ENCODE measurements at regions not wholly inside any gene's neighbourhood (a gene's known extent, or its start where the extent isn't known, plus 50 kb on each side); places are given as distances from the start of the nearest gene placed in this dataset.

DNA sequence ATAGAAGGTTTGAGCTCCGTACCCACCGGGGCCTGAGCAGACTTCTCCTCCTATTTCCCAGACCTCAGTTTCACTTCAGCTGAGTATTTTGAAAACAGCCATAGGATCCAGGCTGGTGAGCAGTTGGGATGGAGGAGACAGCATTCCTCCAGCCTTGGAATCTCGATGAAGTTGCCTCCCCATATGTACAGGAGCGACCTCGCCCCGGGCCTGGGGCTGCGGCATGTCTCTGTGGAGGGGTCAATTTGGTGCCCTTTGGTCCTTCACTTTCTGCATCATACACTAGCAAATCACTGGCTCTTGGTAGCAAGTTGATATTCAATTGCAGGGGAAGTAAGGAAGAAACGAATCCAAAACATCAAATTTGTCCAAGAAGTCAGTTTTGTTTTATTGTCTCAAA, 402.0 kb upstream of the IRX4 start:
- TF ChIP-seq POLR2AphosphoS5 (IDR thresholded peaks at IDR 0.05; ENCODE audit: low read depth) (no peak), EZH2 (IDR thresholded peaks at IDR 0.05; ENCODE audit: low read depth, unreplicated experiment) (no peak), EZH2phosphoT487 (IDR thresholded peaks at IDR 0.05; ENCODE audit: unreplicated experiment) (no peak), NANOG (IDR thresholded peaks at IDR 0.05; ENCODE audit: borderline replicate concordance) (no peak), CREB1 (CRISPR knock-in tag; IDR thresholded peaks at IDR 0.05; ENCODE audit: low read depth) (no peak), ZNF114 (CRISPR knock-in tag; IDR thresholded peaks at IDR 0.05) (no peak)
- TF ChIP-seq, protein P1, sequence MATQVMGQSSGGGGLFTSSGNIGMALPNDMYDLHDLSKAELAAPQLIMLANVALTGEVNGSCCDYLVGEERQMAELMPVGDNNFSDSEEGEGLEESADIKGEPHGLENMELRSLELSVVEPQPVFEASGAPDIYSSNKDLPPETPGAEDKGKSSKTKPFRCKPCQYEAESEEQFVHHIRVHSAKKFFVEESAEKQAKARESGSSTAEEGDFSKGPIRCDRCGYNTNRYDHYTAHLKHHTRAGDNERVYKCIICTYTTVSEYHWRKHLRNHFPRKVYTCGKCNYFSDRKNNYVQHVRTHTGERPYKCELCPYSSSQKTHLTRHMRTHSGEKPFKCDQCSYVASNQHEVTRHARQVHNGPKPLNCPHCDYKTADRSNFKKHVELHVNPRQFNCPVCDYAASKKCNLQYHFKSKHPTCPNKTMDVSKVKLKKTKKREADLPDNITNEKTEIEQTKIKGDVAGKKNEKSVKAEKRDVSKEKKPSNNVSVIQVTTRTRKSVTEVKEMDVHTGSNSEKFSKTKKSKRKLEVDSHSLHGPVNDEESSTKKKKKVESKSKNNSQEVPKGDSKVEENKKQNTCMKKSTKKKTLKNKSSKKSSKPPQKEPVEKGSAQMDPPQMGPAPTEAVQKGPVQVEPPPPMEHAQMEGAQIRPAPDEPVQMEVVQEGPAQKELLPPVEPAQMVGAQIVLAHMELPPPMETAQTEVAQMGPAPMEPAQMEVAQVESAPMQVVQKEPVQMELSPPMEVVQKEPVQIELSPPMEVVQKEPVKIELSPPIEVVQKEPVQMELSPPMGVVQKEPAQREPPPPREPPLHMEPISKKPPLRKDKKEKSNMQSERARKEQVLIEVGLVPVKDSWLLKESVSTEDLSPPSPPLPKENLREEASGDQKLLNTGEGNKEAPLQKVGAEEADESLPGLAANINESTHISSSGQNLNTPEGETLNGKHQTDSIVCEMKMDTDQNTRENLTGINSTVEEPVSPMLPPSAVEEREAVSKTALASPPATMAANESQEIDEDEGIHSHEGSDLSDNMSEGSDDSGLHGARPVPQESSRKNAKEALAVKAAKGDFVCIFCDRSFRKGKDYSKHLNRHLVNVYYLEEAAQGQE (IDR thresholded peaks at IDR 0.05; ENCODE audit: unreplicated experiment), result no peak
- TF ChIP-seq, protein P2, sequence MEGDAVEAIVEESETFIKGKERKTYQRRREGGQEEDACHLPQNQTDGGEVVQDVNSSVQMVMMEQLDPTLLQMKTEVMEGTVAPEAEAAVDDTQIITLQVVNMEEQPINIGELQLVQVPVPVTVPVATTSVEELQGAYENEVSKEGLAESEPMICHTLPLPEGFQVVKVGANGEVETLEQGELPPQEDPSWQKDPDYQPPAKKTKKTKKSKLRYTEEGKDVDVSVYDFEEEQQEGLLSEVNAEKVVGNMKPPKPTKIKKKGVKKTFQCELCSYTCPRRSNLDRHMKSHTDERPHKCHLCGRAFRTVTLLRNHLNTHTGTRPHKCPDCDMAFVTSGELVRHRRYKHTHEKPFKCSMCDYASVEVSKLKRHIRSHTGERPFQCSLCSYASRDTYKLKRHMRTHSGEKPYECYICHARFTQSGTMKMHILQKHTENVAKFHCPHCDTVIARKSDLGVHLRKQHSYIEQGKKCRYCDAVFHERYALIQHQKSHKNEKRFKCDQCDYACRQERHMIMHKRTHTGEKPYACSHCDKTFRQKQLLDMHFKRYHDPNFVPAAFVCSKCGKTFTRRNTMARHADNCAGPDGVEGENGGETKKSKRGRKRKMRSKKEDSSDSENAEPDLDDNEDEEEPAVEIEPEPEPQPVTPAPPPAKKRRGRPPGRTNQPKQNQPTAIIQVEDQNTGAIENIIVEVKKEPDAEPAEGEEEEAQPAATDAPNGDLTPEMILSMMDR (conservative IDR thresholded peaks at IDR 0.05; ENCODE audit: low read depth in 2 of 2), result no peak

Data from GM23338 (cell line).